A549 (cell line): ENCODE measurements at regions not wholly inside any gene's neighbourhood (a gene's known extent, or its start where the extent isn't known, plus 50 kb on each side); places are given as distances from the start of the nearest gene placed in this dataset.

Experiments used
- ATAC-seq, 2 experiments: fragments of 200-7000 bp in 1 of 2; fragments of >200 bp in 1 of 2; cut with Nextera tagmentation in 1 of 2; cut with Tn5 transposase in 1 of 2; 3 replicates each; pipeline versions ENCODE4 v1.8.0 to v1.9.1; 2018 to 2020; ENCODE audit warnings: mild to moderate bottlenecking in 1 of 2, moderate library complexity in 1 of 2
- CTCF ChIA-PET: fragments of 300-600 bp; sonication (Branson Sonifier 250); formaldehyde crosslinking; extraction: SDS; loops from one replicate; lab custom pipeline; 2021; ENCODE audit warnings: antibody characterized with exemption, inconsistent platforms; lab: Yijun Ruan, JAX
- POLR2A ChIA-PET: fragments of 350-600 bp; formaldehyde crosslinking; extraction: SDS; loops from one replicate; lab custom pipeline; 2021; ENCODE audit warnings: antibody characterized with exemption, inconsistent platforms; lab: Yijun Ruan, JAX
- DNase-seq, 2 experiments: peaks; one replicate each; pipeline versions ENCODE4 v3.0.0 to v3.0.0-alpha.2; 2011 to 2016; ENCODE audit warnings: low read depth in 1 of 2, low spot score in 1 of 2
- FAIRE-seq: peaks from 2 replicates; lab custom pipeline; 2011; peaks lifted over from hg19 to GRCh38; lab: Jason Lieb, UNC
- H3K27ac ChIP-seq, 2 experiments: fragments of >200 bp; sonication (Bioruptor Twin); formaldehyde crosslinking; 3 replicates each; pipeline ENCODE4 v1.5.1; 2016 to 2017
- H3K4me1 ChIP-seq: fragments of >200 bp; sonication (Bioruptor Twin); formaldehyde crosslinking; 3 replicates; pipeline ENCODE4 v1.6.1; 2016
- H3K4me2 ChIP-seq: fragments of >200 bp; sonication (Bioruptor Twin); formaldehyde crosslinking; 3 replicates; pipeline ENCODE4 v1.6.1; 2016
- H3K4me3 ChIP-seq: fragments of >200 bp; sonication (Bioruptor Twin); formaldehyde crosslinking; 3 replicates; pipeline ENCODE4 v1.5.1; 2016
- H3K9me3 ChIP-seq: fragments of >200 bp; sonication (Bioruptor Twin); formaldehyde crosslinking; 3 replicates; pipeline ENCODE4 v1.6.1; 2016
- CBX2 ChIP-seq: fragments of 200-600 bp; sonication (generic); IDR thresholded peaks from 2 replicates; pipeline ENCODE4 v1.6.1; 2016; ENCODE audit warnings: low read depth, mild to moderate bottlenecking, borderline replicate concordance
- CEBPB ChIP-seq, 2 experiments: fragments of >200 bp in 1 of 2; sonication (Bioruptor Twin) in 1 of 2; formaldehyde crosslinking in 1 of 2; IDR thresholded peaks; 2 replicates each; pipeline ENCODE4 v1.6.1; 2012 to 2016
- CHD2 ChIP-seq: fragments of 150-350 bp; IDR thresholded peaks from 2 replicates; pipeline ENCODE4 v1.6.1; 2014; ENCODE audit warnings: low read length; ENCODE audit not compliant: partially characterized antibody
- CHD4 ChIP-seq: fragments of 200-600 bp; sonication (generic); IDR thresholded peaks from 2 replicates; pipeline ENCODE4 v1.6.1; 2016; ENCODE audit warnings: antibody characterized with exemption, mild to moderate bottlenecking, borderline replicate concordance
- EHF ChIP-seq: fragments of 250-450 bp; sonication (Bioruptor Pico); IDR thresholded peaks from 2 replicates; pipeline ENCODE4 v1.5.0; 2020; ENCODE audit warnings: mild to moderate bottlenecking
- EP300 ChIP-seq, 2 experiments: fragments of >200 bp; sonication (Bioruptor Twin); formaldehyde crosslinking; IDR thresholded peaks; 2 replicates in 1 of 2; 3 replicates in 1 of 2; pipeline ENCODE4 v1.6.1; 2016 to 2017
- FOXS1 ChIP-seq: fragments of 250-450 bp; sonication (Bioruptor Pico); IDR thresholded peaks from 2 replicates; pipeline ENCODE4 v1.5.0; 2020; ENCODE audit warnings: mild to moderate bottlenecking, moderate library complexity
- HDAC2 ChIP-seq: fragments of 200-600 bp; sonication (generic); IDR thresholded peaks from 2 replicates; pipeline ENCODE4 v1.6.1; 2016
- HOXB5 ChIP-seq: fragments of 250-450 bp; sonication (Bioruptor Pico); IDR thresholded peaks from 2 replicates; pipeline ENCODE4 v1.5.0; 2020; ENCODE audit warnings: mild to moderate bottlenecking, moderate library complexity
- JUNB ChIP-seq: fragments of >200 bp; sonication (Bioruptor Twin); formaldehyde crosslinking; IDR thresholded peaks from 2 replicates; pipeline ENCODE4 v1.6.1; 2016
- KDM1A ChIP-seq: fragments of 200-600 bp; sonication (generic); IDR thresholded peaks from 2 replicates; pipeline ENCODE4 v1.6.1; 2016; ENCODE audit warnings: low read depth, mild to moderate bottlenecking
- KDM5A ChIP-seq: fragments of 200-600 bp; sonication (generic); IDR thresholded peaks from 2 replicates; pipeline ENCODE4 v1.6.1; 2016; ENCODE audit warnings: antibody characterized with exemption, mild to moderate bottlenecking
- MYC ChIP-seq: IDR thresholded peaks from 2 replicates; pipeline ENCODE4 v1.6.1; 2012; ENCODE audit warnings: mild to moderate bottlenecking, inconsistent platforms, low read length, improper control_type of control experiment, borderline replicate concordance
- NPAS2 ChIP-seq: fragments of 250-450 bp; sonication (Bioruptor Pico); IDR thresholded peaks from 2 replicates; pipeline ENCODE4 v1.8.0; 2022; ENCODE audit warnings: mild to moderate bottlenecking, moderate library complexity, borderline replicate concordance
- POLR2A ChIP-seq: IDR thresholded peaks from 2 replicates; pipeline ENCODE4 v1.6.1; 2012; ENCODE audit warnings: mild to moderate bottlenecking, low read length
- POLR2AphosphoS2 ChIP-seq: conservative IDR thresholded peaks from 2 replicates; pipeline ENCODE4 v1.6.1; 2012; ENCODE audit warnings: low read length, improper control_type of control experiment, inconsistent platforms
- RAD21 ChIP-seq, 2 experiments: fragments of >200 bp in 1 of 2; sonication (Bioruptor Twin) in 1 of 2; formaldehyde crosslinking in 1 of 2; IDR thresholded peaks in 1 of 2; conservative IDR thresholded peaks in 1 of 2; 2 replicates in 1 of 2; 3 replicates in 1 of 2; pipeline ENCODE4 v1.6.1; 2012 to 2018; ENCODE audit warnings: inconsistent platforms in 1 of 2
- RARB ChIP-seq: fragments of 250-450 bp; sonication (Bioruptor Pico); IDR thresholded peaks from 2 replicates; pipeline ENCODE4 v1.8.0; 2021; ENCODE audit warnings: mild to moderate bottlenecking, moderate library complexity
- RFX5 ChIP-seq: fragments of 450-650 bp; IDR thresholded peaks from 2 replicates; pipeline ENCODE4 v1.7.1; 2014; ENCODE audit warnings: antibody characterized with exemption, mild to moderate bottlenecking, moderate library complexity
- ZSCAN20 ChIP-seq: fragments of 250-450 bp; sonication (Bioruptor Pico); IDR thresholded peaks from 2 replicates; pipeline ENCODE4 v1.8.0; 2022; ENCODE audit warnings: mild to moderate bottlenecking, moderate library complexity
- WGBS: methylation state at CpG from one replicate; pipeline ENCODE4 v1.1.6; 2017; ENCODE audit errors: missing lambda C conversion rate; 5-methylcytosine and 5-hydroxymethylcytosine counted together
- TF ChIP-seq, protein P1 (sequence below): fragments of 250-450 bp; sonication (Bioruptor Pico); IDR thresholded peaks from 2 replicates; pipeline ENCODE4 v1.5.0; 2020; ENCODE audit warnings: low read depth, mild to moderate bottlenecking, moderate library complexity
- TF ChIP-seq, protein P2 (sequence below): fragments of 150-350 bp; IDR thresholded peaks from 2 replicates; pipeline ENCODE4 v1.6.1; 2014; ENCODE audit warnings: low read depth, mild to moderate bottlenecking, low read length
- TF ChIP-seq, protein P3 (sequence below): fragments of >200 bp; sonication (Bioruptor Twin); formaldehyde crosslinking; IDR thresholded peaks from 3 replicates; pipeline ENCODE4 v1.6.1; 2016
- TF ChIP-seq, protein P4 (sequence below): fragments of >200 bp; sonication (Bioruptor Twin); formaldehyde crosslinking; IDR thresholded peaks from 3 replicates; pipeline ENCODE4 v1.5.1; 2016
- TF ChIP-seq, protein P5 (sequence below): fragments of 450-650 bp; IDR thresholded peaks from 2 replicates; pipeline ENCODE4 v1.6.1; 2014; ENCODE audit warnings: antibody characterized with exemption

DNA sequence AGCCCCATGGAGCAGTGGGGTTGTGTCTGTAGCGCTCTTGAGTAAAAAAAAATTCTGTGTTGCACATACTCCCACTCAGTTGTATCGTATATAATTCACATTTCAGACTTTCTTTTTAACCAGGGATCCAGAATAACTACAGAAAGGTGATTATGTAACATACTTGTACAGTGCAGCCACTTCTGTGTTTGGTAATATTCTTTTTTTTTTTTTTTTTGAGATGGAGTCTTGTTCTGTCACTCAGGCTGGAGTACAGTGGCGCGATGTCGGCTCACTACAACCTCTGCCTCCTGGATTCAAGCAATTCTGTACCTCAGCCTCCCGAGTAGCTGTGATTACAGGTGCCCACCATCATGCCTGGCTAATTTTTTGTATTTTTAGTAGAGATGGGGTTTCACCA, 82.4 kb upstream of the MACF1 start:
- Histone ChIP-seq H3K4me3 (no peak overlapping the region), H3K9me3 (no peaks in the 10 kb centered on the region), H3K27ac (no peak overlapping the region), H3K4me2 (no peak overlapping the region), H3K4me1 (peaks cover 19% of the 10 kb centered on the region)
- DNase-seq (no peak), FAIRE-seq (no peak), ATAC-seq (no peak)
- ChIA-PET CTCF (interaction anchor here (1.5 to 2.3 kb wide), 3 partner anchors 24 to 137 kb away, joined by 5 to 7 read pairs (median 5); no protein-coding TSS in a partner anchor), POLR2A (no interaction called here)
- TF ChIP-seq RAD21 (conservative IDR thresholded peaks at IDR 0.05 in 1 of 2, IDR thresholded peaks at IDR 0.05 in 1 of 2) (no peak), MYC (no peak), HOXB5 (CRISPR knock-in tag) (no peak), RARB (no peak), POLR2A (no peak)
- WGBS = 97% methylated on average over 6 of the region's 6 CpGs

DNA sequence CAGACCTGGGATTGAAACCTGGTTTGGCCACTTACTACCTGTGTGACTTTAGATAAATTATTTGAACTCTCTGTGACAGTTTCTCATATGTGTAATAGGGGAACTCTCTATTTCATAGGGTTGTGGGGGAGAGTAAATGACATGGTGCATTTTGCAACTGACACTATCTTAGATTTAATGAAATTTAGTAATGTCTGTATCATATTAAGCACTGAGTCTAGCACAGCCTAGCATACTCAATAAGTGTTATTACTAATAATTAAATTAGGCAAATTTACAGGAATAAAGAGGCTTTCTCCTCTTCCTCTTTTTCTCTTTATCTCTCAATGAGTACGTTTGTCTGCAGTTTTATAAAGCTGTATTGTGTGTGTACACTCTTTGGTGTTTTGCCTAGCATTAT, 80.2 kb upstream of the MACF1 start:
- no peaks in the 10 kb centered on the region for H3K9me3 ChIP-seq
- DNase-seq (no peak), FAIRE-seq (no peak), ATAC-seq (no peak)
- 89% methylated on average over 1 of the region's 1 CpG for WGBS
- TF ChIP-seq EHF (CRISPR knock-in tag) = no peak
- no peak for TF ChIP-seq CEBPB (IDR thresholded peaks at IDR 0.05)
- no peak for TF ChIP-seq KDM1A
- TF ChIP-seq CHD4 = no peak
- no peak for TF ChIP-seq EP300 (IDR thresholded peaks at IDR 0.05)
- TF ChIP-seq CHD2 = no peak
- TF ChIP-seq, protein P1, sequence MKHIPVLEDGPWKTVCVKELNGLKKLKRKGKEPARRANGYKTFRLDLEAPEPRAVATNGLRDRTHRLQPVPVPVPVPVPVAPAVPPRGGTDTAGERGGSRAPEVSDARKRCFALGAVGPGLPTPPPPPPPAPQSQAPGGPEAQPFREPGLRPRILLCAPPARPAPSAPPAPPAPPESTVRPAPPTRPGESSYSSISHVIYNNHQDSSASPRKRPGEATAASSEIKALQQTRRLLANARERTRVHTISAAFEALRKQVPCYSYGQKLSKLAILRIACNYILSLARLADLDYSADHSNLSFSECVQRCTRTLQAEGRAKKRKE (CRISPR knock-in tag) = no peak
- TF ChIP-seq NPAS2 (CRISPR knock-in tag) = no peak
- TF ChIP-seq POLR2AphosphoS2 = no peak
- no peak for TF ChIP-seq FOXS1 (CRISPR knock-in tag)
- TF ChIP-seq, protein P2, sequence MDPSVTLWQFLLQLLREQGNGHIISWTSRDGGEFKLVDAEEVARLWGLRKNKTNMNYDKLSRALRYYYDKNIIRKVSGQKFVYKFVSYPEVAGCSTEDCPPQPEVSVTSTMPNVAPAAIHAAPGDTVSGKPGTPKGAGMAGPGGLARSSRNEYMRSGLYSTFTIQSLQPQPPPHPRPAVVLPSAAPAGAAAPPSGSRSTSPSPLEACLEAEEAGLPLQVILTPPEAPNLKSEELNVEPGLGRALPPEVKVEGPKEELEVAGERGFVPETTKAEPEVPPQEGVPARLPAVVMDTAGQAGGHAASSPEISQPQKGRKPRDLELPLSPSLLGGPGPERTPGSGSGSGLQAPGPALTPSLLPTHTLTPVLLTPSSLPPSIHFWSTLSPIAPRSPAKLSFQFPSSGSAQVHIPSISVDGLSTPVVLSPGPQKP = no peak
- TF ChIP-seq JUNB = no peak
- no peak for TF ChIP-seq POLR2A
- TF ChIP-seq, protein P3, sequence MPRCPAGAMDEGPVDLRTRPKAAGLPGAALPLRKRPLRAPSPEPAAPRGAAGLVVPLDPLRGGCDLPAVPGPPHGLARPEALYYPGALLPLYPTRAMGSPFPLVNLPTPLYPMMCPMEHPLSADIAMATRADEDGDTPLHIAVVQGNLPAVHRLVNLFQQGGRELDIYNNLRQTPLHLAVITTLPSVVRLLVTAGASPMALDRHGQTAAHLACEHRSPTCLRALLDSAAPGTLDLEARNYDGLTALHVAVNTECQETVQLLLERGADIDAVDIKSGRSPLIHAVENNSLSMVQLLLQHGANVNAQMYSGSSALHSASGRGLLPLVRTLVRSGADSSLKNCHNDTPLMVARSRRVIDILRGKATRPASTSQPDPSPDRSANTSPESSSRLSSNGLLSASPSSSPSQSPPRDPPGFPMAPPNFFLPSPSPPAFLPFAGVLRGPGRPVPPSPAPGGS = no peak
- no peak for TF ChIP-seq HDAC2
- TF ChIP-seq, protein P4, sequence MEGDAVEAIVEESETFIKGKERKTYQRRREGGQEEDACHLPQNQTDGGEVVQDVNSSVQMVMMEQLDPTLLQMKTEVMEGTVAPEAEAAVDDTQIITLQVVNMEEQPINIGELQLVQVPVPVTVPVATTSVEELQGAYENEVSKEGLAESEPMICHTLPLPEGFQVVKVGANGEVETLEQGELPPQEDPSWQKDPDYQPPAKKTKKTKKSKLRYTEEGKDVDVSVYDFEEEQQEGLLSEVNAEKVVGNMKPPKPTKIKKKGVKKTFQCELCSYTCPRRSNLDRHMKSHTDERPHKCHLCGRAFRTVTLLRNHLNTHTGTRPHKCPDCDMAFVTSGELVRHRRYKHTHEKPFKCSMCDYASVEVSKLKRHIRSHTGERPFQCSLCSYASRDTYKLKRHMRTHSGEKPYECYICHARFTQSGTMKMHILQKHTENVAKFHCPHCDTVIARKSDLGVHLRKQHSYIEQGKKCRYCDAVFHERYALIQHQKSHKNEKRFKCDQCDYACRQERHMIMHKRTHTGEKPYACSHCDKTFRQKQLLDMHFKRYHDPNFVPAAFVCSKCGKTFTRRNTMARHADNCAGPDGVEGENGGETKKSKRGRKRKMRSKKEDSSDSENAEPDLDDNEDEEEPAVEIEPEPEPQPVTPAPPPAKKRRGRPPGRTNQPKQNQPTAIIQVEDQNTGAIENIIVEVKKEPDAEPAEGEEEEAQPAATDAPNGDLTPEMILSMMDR = no peak
- no peak overlapping the region for H3K4me2 ChIP-seq
- no peak overlapping the region for H3K4me3 ChIP-seq
- ChIA-PET CTCF (interaction anchor here (0.6 to 0.7 kb wide), 2 partner anchors 12 to 123 kb away, joined by 3 to 4 read pairs; no protein-coding TSS in a partner anchor), POLR2A (no interaction called here)
- H3K27ac ChIP-seq = no peak overlapping the region
- H3K4me1 ChIP-seq = peaks cover 18% of the 10 kb centered on the region

DNA sequence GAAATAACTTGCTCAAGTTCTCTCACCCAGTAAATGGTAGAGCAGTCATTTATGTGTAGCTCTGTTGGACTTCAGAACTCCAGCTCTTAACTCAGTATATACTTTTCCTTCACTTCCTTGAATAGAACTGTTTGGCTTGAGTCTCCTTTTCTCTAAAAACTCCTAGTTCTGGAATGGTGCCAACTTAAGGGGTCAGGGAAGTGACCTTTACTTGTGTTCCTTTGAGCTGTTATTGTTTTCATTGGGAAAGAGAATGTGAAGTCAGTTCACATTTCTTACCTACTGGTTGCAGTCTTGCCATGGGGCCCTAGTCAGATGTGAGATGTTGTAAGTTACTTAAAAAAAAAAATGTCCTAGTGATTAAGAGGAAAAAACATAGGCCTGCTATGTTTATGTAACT, 77.0 kb upstream of the MACF1 start:
- H3K9me3 ChIP-seq = no peaks in the 10 kb centered on the region
- no peak overlapping the region for H3K4me3 ChIP-seq
- H3K27ac ChIP-seq = peak overlapping the region; percentile 17 to 38; a peak in 1 of 6 replicates
- H3K4me1 ChIP-seq = peaks cover 51% of the 10 kb centered on the region
- ATAC-seq = no peak
- TF ChIP-seq RFX5 (no peak), CBX2 (no peak), ZSCAN20 (CRISPR knock-in tag) (no peak), KDM5A (no peak)
- TF ChIP-seq, protein P1 (CRISPR knock-in tag) = no peak
- TF ChIP-seq, protein P5, sequence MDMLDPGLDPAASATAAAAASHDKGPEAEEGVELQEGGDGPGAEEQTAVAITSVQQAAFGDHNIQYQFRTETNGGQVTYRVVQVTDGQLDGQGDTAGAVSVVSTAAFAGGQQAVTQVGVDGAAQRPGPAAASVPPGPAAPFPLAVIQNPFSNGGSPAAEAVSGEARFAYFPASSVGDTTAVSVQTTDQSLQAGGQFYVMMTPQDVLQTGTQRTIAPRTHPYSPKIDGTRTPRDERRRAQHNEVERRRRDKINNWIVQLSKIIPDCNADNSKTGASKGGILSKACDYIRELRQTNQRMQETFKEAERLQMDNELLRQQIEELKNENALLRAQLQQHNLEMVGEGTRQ = no peak
- TF ChIP-seq, all 56 proteins: peak for 0
- ChIA-PET POLR2A (no interaction called here), CTCF (interaction anchor here (0.6 to 2.4 kb wide), 9 partner anchors 21 to 402 kb away, joined by 3 to 9 read pairs (median 4); no protein-coding TSS in a partner anchor)
- peak overlapping the region; percentile 41; the same call in 2 of the 3 replicates for H3K4me2 ChIP-seq
- FAIRE-seq (no peak), DNase-seq (peak in 1 of 2 experiments; percentile 36)
